GM13976 (cell line): ENCODE measurements at regions not wholly inside any gene's neighbourhood (a gene's known extent, or its start where the extent isn't known, plus 50 kb on each side); places are given as distances from the start of the nearest gene placed in this dataset.

Experiments used
- DNase-seq: peaks from one replicate; pipeline ENCODE4 v3.0.0; 2012; ENCODE audit warnings: low spot score
- CTCF ChIP-seq: IDR thresholded peaks from 2 replicates; pipeline ENCODE4 v1.5.1; 2012; ENCODE audit warnings: borderline replicate concordance, mild to moderate bottlenecking; ENCODE audit not compliant: insufficient read depth; ENCODE audit errors: extremely low read depth, missing control alignments, control extremely low read depth
- in situ Hi-C: fragments of 300-500 bp; cut with MboI; formaldehyde crosslinking; loops from one replicate; pipeline ENCODE4 v1.12.0; 2022; ENCODE audit warnings: low sequenced_read_pairs, mixed read lengths, inconsistent platforms; ENCODE audit not compliant: unreplicated experiment

DNA sequence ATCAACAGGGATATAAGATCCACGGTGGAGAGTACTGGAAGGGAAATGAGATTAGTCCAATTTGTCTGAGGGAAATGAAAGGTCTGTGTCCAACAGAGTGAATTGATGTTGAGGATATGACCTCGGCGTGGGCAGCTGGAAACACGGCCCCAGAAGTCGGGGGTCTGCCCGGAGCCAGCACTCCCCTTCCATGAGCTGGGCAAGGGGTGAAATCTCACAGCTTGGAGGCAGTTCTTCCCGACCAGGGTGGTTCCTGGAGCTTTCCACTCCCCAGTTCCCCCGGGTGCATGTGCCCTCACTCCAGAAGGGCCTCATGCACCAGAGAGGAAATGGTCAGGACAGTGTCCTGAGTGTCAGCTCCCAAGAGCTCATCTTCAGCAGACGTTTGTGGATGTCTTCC lies 264.7 kb upstream of the PPP2R2D start:
- no peak for DNase-seq
- in situ Hi-C loops, result no loop called here
- no peak for TF ChIP-seq CTCF

DNA sequence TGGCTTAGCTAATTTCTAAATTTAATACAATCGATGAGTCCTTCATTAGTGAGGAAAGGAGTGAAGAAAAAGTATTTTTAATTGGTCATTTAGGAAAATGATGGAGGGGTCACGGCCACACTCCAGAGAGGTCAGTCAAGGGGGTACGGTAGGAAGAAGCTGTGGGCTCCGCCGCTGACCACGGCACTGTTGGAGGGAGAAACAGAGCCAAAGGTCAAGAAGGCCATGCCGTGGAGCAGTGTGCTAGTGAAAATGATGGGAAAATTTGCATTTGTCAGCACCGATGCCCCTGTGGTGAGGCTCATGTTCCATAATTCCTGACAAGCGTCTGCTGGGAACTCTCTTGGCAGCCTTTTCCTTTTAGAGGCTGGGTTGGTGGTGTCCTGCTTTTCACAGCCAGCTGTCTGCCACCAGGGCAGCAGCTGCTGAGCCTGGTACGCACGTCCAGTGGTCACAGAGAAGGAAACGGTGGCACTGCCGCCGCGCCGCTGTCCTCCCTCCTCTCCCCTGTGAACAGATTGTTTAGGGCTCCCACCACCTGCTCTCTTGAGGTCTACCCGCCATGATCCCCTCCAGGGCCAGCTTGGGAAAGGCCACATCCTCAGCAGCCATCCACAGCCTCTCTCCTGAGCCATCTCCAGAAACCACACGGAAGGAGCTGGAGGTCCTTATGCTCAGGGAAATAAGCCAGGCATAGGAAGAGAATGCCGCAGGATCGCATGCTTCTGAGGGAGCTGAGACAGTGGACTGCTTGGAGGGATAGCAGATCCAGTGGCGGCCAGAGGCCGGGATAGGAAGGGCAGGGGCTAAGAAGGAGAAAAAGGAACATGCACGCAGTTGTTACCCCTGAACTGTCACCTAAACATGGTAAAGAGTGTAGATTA lies 263.7 kb upstream of the PPP2R2D start:
- no peak for DNase-seq
- in situ Hi-C loops, result no loop called here
- no peak for TF ChIP-seq CTCF

DNA sequence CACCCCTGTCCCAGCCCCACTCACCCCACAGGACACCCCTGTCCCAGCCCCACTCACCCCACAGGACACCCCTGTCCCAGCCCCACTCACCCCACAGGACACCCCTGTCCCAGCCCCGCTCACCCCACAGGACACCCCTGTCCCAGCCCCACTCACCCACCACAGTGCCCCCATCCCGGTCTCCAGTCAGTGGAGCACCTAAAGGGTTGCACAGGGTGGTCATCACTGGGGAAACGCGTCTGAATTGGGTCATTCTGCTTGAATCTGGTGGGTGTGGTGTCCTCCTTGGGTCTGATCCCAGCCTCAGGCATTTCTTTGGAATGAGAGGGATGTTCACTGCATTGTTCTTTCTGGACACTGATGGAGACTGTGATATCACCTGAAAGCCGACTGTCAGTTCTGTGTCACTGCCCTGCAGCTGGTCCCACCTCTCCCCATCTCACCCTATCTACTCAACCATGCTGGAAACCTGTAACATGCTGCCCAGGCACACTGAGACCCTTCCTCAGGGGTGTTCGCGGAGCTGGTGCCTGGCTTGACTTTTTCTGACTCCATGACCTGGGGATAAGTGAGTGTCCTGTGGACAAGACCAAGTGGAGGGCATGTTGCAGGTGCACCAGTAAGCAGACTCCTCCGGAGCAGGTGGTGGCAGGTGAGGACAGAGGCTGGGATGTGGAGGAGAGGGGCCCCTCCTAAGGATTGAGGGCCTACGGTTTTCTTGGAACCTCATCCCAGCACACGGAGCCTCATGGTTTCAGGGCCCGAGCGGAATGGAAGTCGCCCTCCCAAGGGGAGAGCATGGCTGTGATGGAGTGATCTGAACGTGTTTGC lies 262.5 kb upstream of the PPP2R2D start:
- DNase-seq, result no peak
- TF ChIP-seq CTCF, result no peak
- in situ Hi-C loops, result no loop called here

DNA sequence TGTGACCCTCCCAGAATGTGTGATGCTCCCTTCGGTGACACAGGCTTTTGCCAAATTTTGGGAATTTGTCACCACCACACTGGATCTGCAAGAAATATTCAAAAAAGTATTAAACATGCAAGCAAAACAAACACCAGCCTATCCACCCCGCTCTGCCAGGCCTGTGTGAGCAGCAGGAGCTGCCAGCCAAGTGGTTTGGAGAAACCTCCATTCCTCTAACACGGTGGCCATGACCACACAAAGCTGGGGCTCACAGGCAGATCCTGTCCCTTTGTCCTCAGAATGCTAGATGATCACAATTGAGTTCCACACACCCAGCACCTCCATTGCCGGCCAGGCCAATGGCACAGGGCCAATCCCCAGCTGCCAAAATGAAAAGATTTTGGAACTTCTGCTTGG lies 261.9 kb upstream of the PPP2R2D start:
- no peak for TF ChIP-seq CTCF
- no peak for DNase-seq
- in situ Hi-C loops, result no loop called here

DNA sequence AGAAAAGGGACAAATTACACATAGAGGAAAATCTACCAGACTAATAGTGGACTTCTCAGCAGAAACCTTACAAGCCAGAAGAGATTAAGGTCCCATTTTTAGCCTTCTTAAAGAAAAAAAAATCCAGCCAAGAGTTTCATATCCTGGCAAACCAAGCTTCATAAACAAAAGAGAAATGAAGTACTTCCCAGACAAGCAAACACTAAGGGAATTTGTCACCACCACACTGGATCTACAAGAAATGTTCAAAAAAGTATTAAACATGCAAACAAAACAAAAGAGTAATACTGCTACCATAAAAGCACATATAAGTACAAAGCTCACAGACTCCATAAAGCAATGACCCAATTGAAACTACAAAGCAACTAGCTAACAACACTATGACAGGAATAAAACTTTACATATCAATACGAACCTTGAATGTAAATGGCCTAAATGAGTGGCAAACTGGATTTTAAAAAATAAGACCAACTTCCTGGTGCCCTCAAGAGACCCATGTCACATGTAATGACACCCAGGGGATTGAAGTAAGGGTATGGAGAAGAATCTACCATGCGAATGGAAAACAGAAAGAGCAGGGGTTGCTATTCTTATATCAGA lies 260.7 kb upstream of the PPP2R2D start:
- in situ Hi-C loops, result no loop called here
- no peak for TF ChIP-seq CTCF
- DNase-seq, result no peak

DNA sequence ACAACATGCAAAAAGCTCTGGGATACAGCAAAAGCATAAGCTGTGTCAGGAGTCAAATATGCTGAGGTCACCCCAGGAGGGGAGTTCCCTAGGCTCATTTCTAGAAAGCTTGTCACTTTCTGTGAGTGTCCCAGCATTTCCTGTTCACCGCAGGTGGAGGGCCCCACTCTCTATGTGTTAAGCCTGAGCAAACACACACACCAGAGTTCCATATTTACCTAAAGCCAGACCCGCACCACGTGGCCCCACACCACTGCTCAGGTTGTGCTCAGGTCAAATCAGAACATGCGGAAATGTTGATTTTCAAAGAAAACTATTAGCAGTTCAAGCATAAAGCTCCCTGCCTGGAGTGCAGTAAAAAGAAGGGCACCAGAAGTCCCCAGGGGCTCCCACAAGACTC lies 259.6 kb upstream of the PPP2R2D start:
- no peak for TF ChIP-seq CTCF
- peak; percentile 82 for DNase-seq
- in situ Hi-C loops, result no loop called here
